NCI-H446 (cell line): ENCODE measurements at regions not wholly inside any gene's neighbourhood (a gene's known extent, or its start where the extent isn't known, plus 50 kb on each side); places are given as distances from the start of the nearest gene placed in this dataset.
"Not testable (repeated sequence)": the region's sequence is repeated elsewhere in the genome, so short reads cannot be mapped to it uniquely, and the experiment has no call there.

Experiments used
- DNase-seq, 2 experiments: peaks; one replicate each; lab custom pipeline; 2025; lab: John Stamatoyannopoulos, UW

GRCh38 chr17:64772845-64773299, 110.8 kb upstream of the SMURF2 start:
- no peak for DNase-seq

GRCh38 chr17:64771980-64772844, 110.1 kb upstream of the SMURF2 start:
- DNase-seq, result no peak

GRCh38 chr17:64769712-64770111, 107.6 kb upstream of the SMURF2 start:
- DNase-seq, result no peak

- no peak for DNase-seq
Observed at GRCh38 chr17:64767269-64767997, 105.3 kb upstream of the SMURF2 start.

- no peak for DNase-seq
Observed at GRCh38 chr17:64765191-64765889, 103.2 kb upstream of the SMURF2 start.

- no peak for DNase-seq
Observed at GRCh38 chr17:64750891-64751677, 89.0 kb upstream of the SMURF2 start.

- no peak for DNase-seq
Observed at GRCh38 chr17:64750478-64750877, 88.4 kb upstream of the SMURF2 start.

GRCh38 chr17:64749306-64749705, 87.2 kb upstream of the SMURF2 start:
- no peak for DNase-seq

- no peak for DNase-seq
Observed at GRCh38 chr17:64747938-64748540, 85.9 kb upstream of the SMURF2 start.

- no peak for DNase-seq
Observed at GRCh38 chr17:64742326-64742725, 80.2 kb upstream of the SMURF2 start.

- peak in 1 of 2 experiments; percentile 19 for DNase-seq
Observed at GRCh38 chr17:64741916-64742315, 79.8 kb upstream of the SMURF2 start.

- peak in 1 of 2 experiments; percentile 32 for DNase-seq
Observed at GRCh38 chr17:64741038-64741641, 79.0 kb upstream of the SMURF2 start.

GRCh38 chr17:64739316-64740058, 77.4 kb upstream of the SMURF2 start:
- DNase-seq, result no peak

- peak in 1 of 2 experiments; percentile 22 for DNase-seq
Observed at GRCh38 chr17:64736804-64737492, 74.8 kb upstream of the SMURF2 start.

- no peak for DNase-seq
Observed at GRCh38 chr17:64732336-64733006, 70.4 kb upstream of the SMURF2 start.

GRCh38 chr17:64730023-64730422, 67.9 kb upstream of the SMURF2 start:
- not testable (repeated sequence) for DNase-seq

- DNase-seq, result no peak
Observed at GRCh38 chr17:64729201-64729600, 67.1 kb upstream of the SMURF2 start.

- no peak for DNase-seq
Observed at GRCh38 chr17:64728041-64728695, 66.1 kb upstream of the SMURF2 start.
